K562 (cell line): ENCODE measurements at regions not wholly inside any gene's neighbourhood (a gene's known extent, or its start where the extent isn't known, plus 50 kb on each side); places are given as distances from the start of the nearest gene placed in this dataset.

Experiments
- ATF7 ChIP-seq: fragments of 450-650 bp; IDR thresholded peaks from 2 replicates; pipeline ENCODE4 v1.7.1; 2014; ENCODE audit warnings: mild to moderate bottlenecking, moderate library complexity
- BRD9 ChIP-seq: fragments of 450-650 bp; IDR thresholded peaks from 2 replicates; pipeline ENCODE4 v1.6.1; 2018; ENCODE audit warnings: low read depth; ENCODE audit not compliant: partially characterized antibody
- CBX3 ChIP-seq, 2 experiments: IDR thresholded peaks; 1 replicate in 1 of 2; 2 replicates in 1 of 2; pipeline ENCODE4 v1.6.1; 2012; ENCODE audit warnings: inconsistent platforms in 2 of 2, low read length in 2 of 2, borderline replicate concordance in 1 of 2, control low read depth in 1 of 2
- CBX8 ChIP-seq: fragments of 200-600 bp; sonication (generic); IDR thresholded peaks from 2 replicates; pipeline ENCODE4 v1.6.1; 2012; ENCODE audit warnings: borderline replicate concordance, mixed run types, low read depth, mild to moderate bottlenecking, moderate library complexity, mixed read lengths, low read length, control low read depth, inconsistent platforms; ENCODE audit not compliant: poor library complexity, severe bottlenecking; ENCODE audit errors: extremely low read depth
- CGGBP1 ChIP-seq: fragments of 250-450 bp; sonication (Bioruptor Pico); IDR thresholded peaks from 2 replicates; pipeline ENCODE4 v1.9.0; 2021; ENCODE audit warnings: mild to moderate bottlenecking
- EP300 ChIP-seq: IDR thresholded peaks from 2 replicates; pipeline ENCODE4 v1.6.1; 2012; ENCODE audit warnings: low read length, improper control_type of control experiment
- HDGF ChIP-seq: fragments of 450-650 bp; IDR thresholded peaks from 2 replicates; pipeline ENCODE4 v1.6.1; 2016
- KLF10 ChIP-seq: fragments of 250-450 bp; sonication (Bioruptor Pico); IDR thresholded peaks from 2 replicates; pipeline ENCODE4 v1.6.1; 2021; ENCODE audit warnings: matching md5 sums
- NFXL1 ChIP-seq: fragments of 450-650 bp; formaldehyde crosslinking; IDR thresholded peaks from 2 replicates; pipeline ENCODE4 v1.4.0; 2021; ENCODE audit warnings: mild to moderate bottlenecking
- POLR2AphosphoS2 ChIP-seq: IDR thresholded peaks from 2 replicates; pipeline ENCODE4 v1.6.1; 2012; ENCODE audit warnings: low read length, improper control_type of control experiment
- POLR2AphosphoS5 ChIP-seq: IDR thresholded peaks from 2 replicates; pipeline ENCODE4 v1.6.1; 2011; ENCODE audit warnings: mild to moderate bottlenecking, low read depth, low read length, moderate library complexity; ENCODE audit not compliant: control insufficient read depth, insufficient read depth
- POLR3A ChIP-seq: IDR thresholded peaks from 2 replicates; pipeline ENCODE4 v1.6.1; 2011; ENCODE audit warnings: borderline replicate concordance, mild to moderate bottlenecking, moderate library complexity; ENCODE audit not compliant: insufficient read length, insufficient read depth; ENCODE audit errors: extremely low read depth
- POU5F1 ChIP-seq: fragments of 150-350 bp; IDR thresholded peaks from 2 replicates; pipeline ENCODE4 v1.6.1; 2014; ENCODE audit warnings: borderline replicate concordance, low read length, low read depth, mild to moderate bottlenecking; ENCODE audit not compliant: partially characterized antibody
- TAF9B ChIP-seq: fragments of 450-650 bp; IDR thresholded peaks from 2 replicates; pipeline ENCODE4 v1.6.1; 2018; ENCODE audit warnings: mild to moderate bottlenecking; ENCODE audit not compliant: partially characterized antibody
- TBL1XR1 ChIP-seq, 2 experiments: IDR thresholded peaks; 2 replicates each; pipeline ENCODE4 v1.6.1; 2012; ENCODE audit warnings: improper control_type of control experiment in 2 of 2, low read length in 2 of 2, mild to moderate bottlenecking in 1 of 2
- ZBTB8A ChIP-seq: fragments of 450-650 bp; IDR thresholded peaks from 2 replicates; pipeline ENCODE4 v1.6.1; 2018; ENCODE audit warnings: mild to moderate bottlenecking, moderate library complexity; ENCODE audit not compliant: partially characterized antibody
- ZNF277 ChIP-seq: fragments of 250-450 bp; sonication (Bioruptor Pico); IDR thresholded peaks from 2 replicates; pipeline ENCODE4 v1.8.0; 2022; ENCODE audit warnings: inconsistent platforms, mild to moderate bottlenecking, moderate library complexity, borderline replicate concordance
- ZNF3 ChIP-seq: fragments of 250-450 bp; sonication (Bioruptor Pico); IDR thresholded peaks from 2 replicates; pipeline ENCODE4 v1.5.0; 2021; ENCODE audit warnings: mild to moderate bottlenecking, moderate library complexity
- ZNF444 ChIP-seq: fragments of 250-450 bp; sonication (Bioruptor Pico); IDR thresholded peaks from 2 replicates; pipeline ENCODE4 v1.4.0; 2020; ENCODE audit warnings: mild to moderate bottlenecking, moderate library complexity
- ZNF551 ChIP-seq: fragments of 250-450 bp; sonication (Bioruptor Pico); IDR thresholded peaks from 2 replicates; pipeline ENCODE4 v1.5.0; 2021; ENCODE audit warnings: mild to moderate bottlenecking, moderate library complexity
- ZNF766 ChIP-seq: fragments of 200-800 bp; sonication (Bioruptor generic); conservative IDR thresholded peaks from 2 replicates; pipeline ENCODE4 v1.6.1; 2016; ENCODE audit warnings: missing genetic modification characterization, missing compliant biosample characterization
- ZSCAN29 ChIP-seq: fragments of 450-650 bp; IDR thresholded peaks from 2 replicates; pipeline ENCODE4 v1.6.1; 2017
- TF ChIP-seq, protein P1 (sequence below): fragments of 250-450 bp; sonication (Bioruptor Pico); IDR thresholded peaks from 2 replicates; pipeline ENCODE4 v1.6.1; 2021; ENCODE audit warnings: mild to moderate bottlenecking
- TF ChIP-seq, protein P2 (sequence below): fragments of 250-450 bp; sonication (Bioruptor Pico); IDR thresholded peaks from 2 replicates; pipeline ENCODE4 v1.8.0; 2021; ENCODE audit warnings: mild to moderate bottlenecking, moderate library complexity
- TF ChIP-seq, protein P3 (sequence below): sonication (generic); formaldehyde crosslinking; IDR thresholded peaks from 2 replicates; pipeline ENCODE4 v1.9.0; 2022; ENCODE audit warnings: mild to moderate bottlenecking, missing genetic modification reagents

DNA sequence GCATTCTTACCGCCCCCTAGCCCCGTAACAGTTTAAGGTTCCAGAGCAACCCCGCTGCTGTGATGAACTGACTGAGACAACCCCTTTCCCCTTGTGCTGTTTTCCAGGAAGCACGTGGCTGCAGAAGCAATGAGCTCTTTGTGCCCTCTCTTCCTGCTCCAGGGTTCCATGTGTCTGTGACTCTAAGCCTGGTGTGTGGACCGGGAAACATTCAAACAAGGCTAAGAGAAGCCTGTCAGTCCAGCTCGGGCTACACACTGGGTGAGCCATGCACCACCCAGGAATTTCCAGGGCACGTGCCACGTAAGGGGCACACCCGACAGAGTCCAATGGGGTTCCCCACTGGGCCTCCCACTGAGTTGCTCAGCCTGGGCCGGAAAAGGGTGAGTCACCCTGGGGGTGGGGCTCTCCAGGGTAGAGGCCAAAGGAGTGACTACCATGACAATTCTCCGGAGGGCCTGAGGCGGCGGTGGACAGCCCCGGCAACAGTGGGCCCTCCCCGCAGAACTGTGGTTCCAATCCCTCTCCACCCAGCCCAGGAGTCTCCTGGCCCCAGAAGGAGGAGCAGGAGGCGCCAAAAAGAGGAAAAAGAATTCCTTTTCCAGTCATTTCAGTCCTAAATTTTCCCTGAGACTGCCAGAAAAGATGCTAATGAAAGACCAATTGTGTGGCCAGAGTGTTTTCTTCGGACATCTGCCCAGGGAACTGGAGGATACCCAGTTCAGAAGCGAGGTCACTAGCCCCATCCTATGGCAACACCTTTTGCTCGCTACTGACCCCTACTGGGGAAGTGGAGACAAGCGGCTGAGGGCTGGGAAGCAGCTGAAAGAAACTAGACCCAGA, 157.8 kb upstream of the SLC1A4 start (continued):
- TF ChIP-seq, protein P1, sequence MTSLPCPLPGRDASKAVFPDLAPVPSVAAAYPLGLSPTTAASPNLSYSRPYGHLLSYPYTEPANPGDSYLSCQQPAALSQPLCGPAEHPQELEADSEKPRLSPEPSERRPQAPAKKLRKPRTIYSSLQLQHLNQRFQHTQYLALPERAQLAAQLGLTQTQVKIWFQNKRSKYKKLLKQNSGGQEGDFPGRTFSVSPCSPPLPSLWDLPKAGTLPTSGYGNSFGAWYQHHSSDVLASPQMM (CRISPR knock-in tag), result no peak
- TF ChIP-seq POU5F1, result no peak
- peak; percentile 84 for TF ChIP-seq ATF7
- no peak for TF ChIP-seq HDGF
- peak; percentile 29; the same call in 1 of the 2 replicates for TF ChIP-seq EP300
- TF ChIP-seq, protein P2, sequence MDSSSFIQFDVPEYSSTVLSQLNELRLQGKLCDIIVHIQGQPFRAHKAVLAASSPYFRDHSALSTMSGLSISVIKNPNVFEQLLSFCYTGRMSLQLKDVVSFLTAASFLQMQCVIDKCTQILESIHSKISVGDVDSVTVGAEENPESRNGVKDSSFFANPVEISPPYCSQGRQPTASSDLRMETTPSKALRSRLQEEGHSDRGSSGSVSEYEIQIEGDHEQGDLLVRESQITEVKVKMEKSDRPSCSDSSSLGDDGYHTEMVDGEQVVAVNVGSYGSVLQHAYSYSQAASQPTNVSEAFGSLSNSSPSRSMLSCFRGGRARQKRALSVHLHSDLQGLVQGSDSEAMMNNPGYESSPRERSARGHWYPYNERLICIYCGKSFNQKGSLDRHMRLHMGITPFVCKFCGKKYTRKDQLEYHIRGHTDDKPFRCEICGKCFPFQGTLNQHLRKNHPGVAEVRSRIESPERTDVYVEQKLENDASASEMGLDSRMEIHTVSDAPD (CRISPR knock-in tag), result 0 out of 2 replicates have a peak, but pooled peaks have one; percentile 26
- no peak for TF ChIP-seq ZSCAN29
- TF ChIP-seq POLR2AphosphoS5, result peak; percentile 19; the same call in 1 of the 2 replicates
- peak; percentile 49; the same call in 1 of the 2 replicates for TF ChIP-seq NFXL1
- no peak for TF ChIP-seq KLF10 (CRISPR knock-in tag)
- no peak for TF ChIP-seq POLR2AphosphoS2
- TF ChIP-seq ZNF551 (CRISPR knock-in tag), result no peak
- TF ChIP-seq BRD9, result peak; percentile 53
- no peak for TF ChIP-seq TBL1XR1 (IDR thresholded peaks at IDR 0.05; ENCODE audit: low read length in 2 of 2)
- TF ChIP-seq ZNF277 (CRISPR knock-in tag), result no peak
- no peak for TF ChIP-seq ZNF444 (CRISPR knock-in tag)
- TF ChIP-seq POLR3A, result no peak
- TF ChIP-seq, protein P3, sequence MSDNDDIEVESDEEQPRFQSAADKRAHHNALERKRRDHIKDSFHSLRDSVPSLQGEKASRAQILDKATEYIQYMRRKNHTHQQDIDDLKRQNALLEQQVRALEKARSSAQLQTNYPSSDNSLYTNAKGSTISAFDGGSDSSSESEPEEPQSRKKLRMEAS (CRISPR knock-in tag), result peak; percentile 90
- peak; percentile 78 for TF ChIP-seq TAF9B
- TF ChIP-seq CBX8, result no peak
- peak; percentile 76 for TF ChIP-seq ZNF766 (CRISPR knock-in tag)
- no peak for TF ChIP-seq CGGBP1 (CRISPR knock-in tag)
- peak in 1 of 2 experiments; percentile 67; a peak in 1 of 3 replicates for TF ChIP-seq CBX3 (IDR thresholded peaks at IDR 0.05; ENCODE audit: borderline replicate concordance in 1 of 2, low read length in 2 of 2)
- TF ChIP-seq ZNF3 (CRISPR knock-in tag), result no peak
- no peak for TF ChIP-seq ZBTB8A
